Ishikawa (cell line): ENCODE measurements at regions not wholly inside any gene's neighbourhood (a gene's known extent, or its start where the extent isn't known, plus 50 kb on each side); places are given as distances from the start of the nearest gene placed in this dataset.

Experiments
- CEBPB ChIP-seq: IDR thresholded peaks from 2 replicates; pipeline ENCODE4 v1.6.1; 2012
- CREB1 ChIP-seq: IDR thresholded peaks from 2 replicates; pipeline ENCODE4 v1.6.1; 2012; ENCODE audit warnings: low read depth
- EGR1 ChIP-seq: IDR thresholded peaks from 2 replicates; pipeline ENCODE4 v1.6.1; 2012
- EP300 ChIP-seq: IDR thresholded peaks from 2 replicates; pipeline ENCODE4 v1.6.1; 2012; ENCODE audit warnings: borderline replicate concordance
- FOXM1 ChIP-seq: IDR thresholded peaks from 2 replicates; pipeline ENCODE4 v1.6.1; 2012; ENCODE audit warnings: low read depth, borderline replicate concordance
- NFIC ChIP-seq: IDR thresholded peaks from 2 replicates; pipeline ENCODE4 v1.6.1; 2012
- RAD21 ChIP-seq: IDR thresholded peaks from 2 replicates; pipeline ENCODE4 v1.6.1; 2012; ENCODE audit warnings: low read depth
- REST ChIP-seq: IDR thresholded peaks from 2 replicates; pipeline ENCODE4 v1.6.1; 2012; ENCODE audit warnings: low read depth, mild to moderate bottlenecking
- TAF1 ChIP-seq: IDR thresholded peaks from 2 replicates; pipeline ENCODE4 v1.6.1; 2012; ENCODE audit warnings: low read depth, mild to moderate bottlenecking
- TCF12 ChIP-seq: IDR thresholded peaks from 2 replicates; pipeline ENCODE4 v1.6.1; 2012; ENCODE audit warnings: low read depth
- TEAD4 ChIP-seq: IDR thresholded peaks from 2 replicates; pipeline ENCODE4 v1.6.1; 2012
- YY1 ChIP-seq: IDR thresholded peaks from 2 replicates; pipeline ENCODE4 v1.6.1; 2012; ENCODE audit warnings: low read depth
- ZBTB7A ChIP-seq: IDR thresholded peaks from 2 replicates; pipeline ENCODE4 v1.6.1; 2012; ENCODE audit warnings: low read depth
- TF ChIP-seq, protein P1 (sequence below): IDR thresholded peaks from 2 replicates; pipeline ENCODE4 v1.6.1; 2012
- TF ChIP-seq, protein P2 (sequence below): IDR thresholded peaks from 2 replicates; pipeline ENCODE4 v1.6.1; 2012

GRCh38 chr10:3415878-3416605, 243.5 kb upstream of the PITRM1 start:
- TF ChIP-seq REST (no peak), TAF1 (no peak), EGR1 (no peak), CEBPB (no peak), RAD21 (no peak), YY1 (no peak)

DNA sequence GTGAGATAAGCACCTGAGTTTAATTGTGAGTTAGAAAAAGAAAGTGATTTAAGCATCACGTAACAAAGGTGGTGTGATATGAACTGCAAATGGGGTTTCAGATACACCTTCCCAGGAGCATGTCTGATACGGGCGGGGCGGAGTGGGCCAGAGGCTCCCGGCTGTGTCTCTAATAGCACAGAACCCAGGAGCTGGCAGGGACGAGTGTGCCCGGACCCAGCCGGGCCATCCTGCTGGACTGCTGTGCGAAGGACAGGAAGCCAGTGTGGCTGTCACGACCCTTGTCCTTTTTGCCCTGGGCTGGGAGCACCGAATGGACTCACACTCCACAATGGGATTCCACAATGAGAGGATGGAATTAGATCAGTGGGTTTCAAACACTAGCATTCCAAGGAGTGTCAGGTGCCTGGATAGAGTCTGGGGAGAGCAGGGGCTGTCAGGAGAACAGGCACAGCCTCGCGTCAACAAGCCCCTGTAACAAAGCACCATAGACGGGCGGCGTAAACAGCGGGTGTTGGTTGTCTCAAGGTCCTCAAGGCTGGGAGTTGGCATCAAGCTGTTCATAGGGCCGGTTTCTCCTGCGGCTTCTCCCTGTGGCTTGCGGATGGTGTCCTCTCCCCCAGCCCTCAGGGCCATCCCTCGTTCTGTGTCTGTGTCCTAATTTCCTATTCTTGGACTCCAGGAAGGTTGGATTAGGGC, 242.6 kb upstream of the PITRM1 start:
- TF ChIP-seq TCF12: no peak

- TF ChIP-seq YY1: no peak
- no peak for TF ChIP-seq ZBTB7A
- TF ChIP-seq, protein P1, sequence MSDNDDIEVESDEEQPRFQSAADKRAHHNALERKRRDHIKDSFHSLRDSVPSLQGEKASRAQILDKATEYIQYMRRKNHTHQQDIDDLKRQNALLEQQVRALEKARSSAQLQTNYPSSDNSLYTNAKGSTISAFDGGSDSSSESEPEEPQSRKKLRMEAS: no peak
- TF ChIP-seq, protein P2, sequence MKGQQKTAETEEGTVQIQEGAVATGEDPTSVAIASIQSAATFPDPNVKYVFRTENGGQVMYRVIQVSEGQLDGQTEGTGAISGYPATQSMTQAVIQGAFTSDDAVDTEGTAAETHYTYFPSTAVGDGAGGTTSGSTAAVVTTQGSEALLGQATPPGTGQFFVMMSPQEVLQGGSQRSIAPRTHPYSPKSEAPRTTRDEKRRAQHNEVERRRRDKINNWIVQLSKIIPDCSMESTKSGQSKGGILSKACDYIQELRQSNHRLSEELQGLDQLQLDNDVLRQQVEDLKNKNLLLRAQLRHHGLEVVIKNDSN: no peak
- TF ChIP-seq EGR1: no peak
- TF ChIP-seq TEAD4: no peak
- no peak for TF ChIP-seq CREB1
- TF ChIP-seq TAF1: no peak
- no peak for TF ChIP-seq NFIC
- no peak for TF ChIP-seq CEBPB
- no peak for TF ChIP-seq REST
- no peak for TF ChIP-seq FOXM1
- TF ChIP-seq EP300: no peak
- TF ChIP-seq RAD21: no peak
- TF ChIP-seq TCF12: no peak
These were observed 242.1 kb upstream of the PITRM1 start for GRCh38 chr10:3414667-3415023.

- no peak for TF ChIP-seq CEBPB
- no peak for TF ChIP-seq NFIC
- TF ChIP-seq YY1: no peak
- TF ChIP-seq EGR1: no peak
- TF ChIP-seq TCF12: no peak
- TF ChIP-seq FOXM1: no peak
- no peak for TF ChIP-seq REST
- no peak for TF ChIP-seq CREB1
These were observed 241.5 kb upstream of the PITRM1 start for GRCh38 chr10:3413937-3414666.

GRCh38 chr10:3412646-3413045, 240.1 kb upstream of the PITRM1 start:
- TF ChIP-seq, protein P2: no peak
- no peak for TF ChIP-seq REST
